ENCODE measurements at regions not wholly inside any gene's neighbourhood (a gene's known extent, or its start where the extent isn't known, plus 50 kb on each side); places are given as distances from the start of the nearest gene placed in this dataset.
A peak's percentile ranks its signal among the peaks of the same experiment; 100 is the strongest.
"Not testable (repeated sequence)": the region's sequence is repeated elsewhere in the genome, so short reads cannot be mapped to it uniquely, and the experiment has no call there.

GRCh38 chrX:13378562-13379518 is 59.0 kb upstream of the ATXN3L start:
- DNase-seq = peak; percentile 25

- no peak for DNase-seq
These were observed 57.7 kb upstream of the ATXN3L start for GRCh38 chrX:13377550-13377934.

GRCh38 chrX:13376857-13377549 is 57.1 kb upstream of the ATXN3L start:
- peak; percentile 21 for DNase-seq

- DNase-seq = not testable (repeated sequence)
These were observed 55.7 kb upstream of the ATXN3L start for GRCh38 chrX:13375596-13375995.

- DNase-seq = no peak
These were observed 54.5 kb upstream of the ATXN3L start for GRCh38 chrX:13374364-13374763.

- peak; percentile 23 for DNase-seq
These were observed 53.8 kb upstream of the ATXN3L start for GRCh38 chrX:13373431-13374187.

GRCh38 chrX:13373027-13373426 is 53.2 kb upstream of the ATXN3L start:
- DNase-seq = no peak

- DNase-seq = no peak
These were observed 52.5 kb upstream of the ATXN3L start for GRCh38 chrX:13372203-13372980.

GRCh38 chrX:13371186-13371585 is 51.3 kb upstream of the ATXN3L start:
- no peak for DNase-seq

GRCh38 chrX:13370713-13371112 is 50.9 kb upstream of the ATXN3L start:
- DNase-seq = no peak
